ENCODE measurements at regions not wholly inside any gene's neighbourhood (a gene's known extent, or its start where the extent isn't known, plus 50 kb on each side); places are given as distances from the start of the nearest gene placed in this dataset.
"Not testable (repeated sequence)": the region's sequence is repeated elsewhere in the genome, so short reads cannot be mapped to it uniquely, and the experiment has no call there.

- in situ Hi-C loops (cut with HindIII; ENCODE audit: low sequenced_read_pairs), result not testable (repeated sequence)
Measured at GRCh38 chr3:35296944-35297343, 342.4 kb upstream of the ARPP21 start.

DNA sequence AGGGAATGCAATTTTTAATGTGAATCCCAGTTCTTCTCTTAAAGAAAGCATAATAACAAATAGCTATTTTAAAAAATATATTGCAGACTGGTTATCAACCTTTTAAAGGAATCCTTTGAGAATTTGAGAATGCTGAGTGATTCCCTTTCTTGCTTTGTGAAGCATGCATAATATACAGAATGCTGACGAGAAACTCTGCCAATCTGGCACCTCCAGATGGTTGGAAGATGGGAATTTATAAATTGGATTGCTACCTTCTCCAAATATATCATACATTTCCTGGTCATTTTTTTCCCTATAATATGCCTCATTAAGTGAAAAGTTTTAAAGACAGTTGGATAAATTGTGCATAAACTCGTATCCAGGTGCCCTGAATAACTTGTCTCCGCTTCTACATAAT lies 333.9 kb upstream of the ARPP21 start:
- in situ Hi-C loops (cut with HindIII; ENCODE audit: low sequenced_read_pairs), result no loop called here

GRCh38 chr3:35307296-35307695 lies 332.0 kb upstream of the ARPP21 start:
- in situ Hi-C loops (cut with HindIII; ENCODE audit: low sequenced_read_pairs), result no loop called here

DNA sequence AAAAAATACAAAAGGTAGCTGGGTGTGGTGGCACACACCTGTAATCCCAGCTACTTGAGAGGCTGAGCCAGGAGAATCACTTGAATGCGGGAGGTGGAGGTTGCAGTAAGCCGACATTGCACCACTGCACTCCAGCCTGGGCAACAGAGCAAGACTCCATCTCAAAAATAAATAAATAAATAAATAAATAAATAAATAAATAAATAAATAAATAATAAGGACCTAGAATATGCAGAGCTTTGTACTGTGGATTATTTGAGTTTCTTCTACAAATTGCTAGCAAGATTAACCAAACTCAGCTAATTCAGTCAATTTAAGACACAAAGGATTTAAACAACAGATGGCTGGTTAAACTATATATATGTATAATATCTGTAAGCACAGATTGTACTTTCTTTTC lies 322.5 kb upstream of the ARPP21 start:
- in situ Hi-C loops (cut with HindIII; ENCODE audit: low sequenced_read_pairs), result not testable (repeated sequence)

GRCh38 chr3:35320646-35321407 lies 318.5 kb upstream of the ARPP21 start:
- in situ Hi-C loops (cut with HindIII; ENCODE audit: low sequenced_read_pairs), result no loop called here

DNA sequence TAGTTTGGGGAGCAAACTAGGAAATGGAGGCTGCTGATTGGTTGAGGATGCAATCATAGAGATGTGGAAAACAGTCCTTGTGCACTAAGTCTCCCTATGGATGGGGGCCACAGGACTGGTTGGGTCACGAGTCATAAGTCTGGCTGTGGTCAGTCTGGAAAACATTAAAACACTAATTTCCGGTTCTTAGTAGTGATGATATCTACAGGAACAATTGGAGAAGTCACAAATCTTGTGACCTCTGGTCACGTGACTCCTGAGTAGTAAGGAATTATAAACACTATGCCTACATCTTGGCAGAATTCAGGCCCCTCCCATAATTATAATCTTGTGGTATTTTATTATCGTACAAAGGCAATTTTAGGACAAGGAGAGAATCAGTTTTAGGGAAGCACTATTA lies 317.3 kb upstream of the ARPP21 start:
- in situ Hi-C loops (cut with HindIII; ENCODE audit: low sequenced_read_pairs), result no loop called here

DNA sequence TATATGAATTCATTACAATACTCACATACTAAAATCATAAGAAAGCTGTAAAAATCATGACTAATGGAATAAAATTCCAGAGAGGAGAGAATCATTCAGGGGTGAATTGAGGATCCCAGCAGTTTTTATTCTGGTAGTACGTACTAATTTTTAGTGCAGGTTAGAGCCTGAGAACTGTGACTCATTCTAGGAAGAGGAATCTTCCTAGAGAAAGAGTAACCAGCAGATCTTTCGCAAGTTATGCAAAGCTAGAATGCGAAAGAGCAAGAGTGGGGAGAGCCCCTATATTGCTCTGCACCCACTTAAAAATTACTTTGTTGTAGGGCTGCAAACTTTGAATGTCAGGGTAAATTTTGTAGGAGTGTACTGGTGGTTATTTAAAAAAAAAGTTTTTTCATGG lies 303.6 kb upstream of the ARPP21 start:
- in situ Hi-C loops (cut with HindIII; ENCODE audit: low sequenced_read_pairs), result no loop called here

GRCh38 chr3:35336601-35337000 lies 302.7 kb upstream of the ARPP21 start:
- in situ Hi-C loops (cut with HindIII; ENCODE audit: low sequenced_read_pairs), result no loop called here

DNA sequence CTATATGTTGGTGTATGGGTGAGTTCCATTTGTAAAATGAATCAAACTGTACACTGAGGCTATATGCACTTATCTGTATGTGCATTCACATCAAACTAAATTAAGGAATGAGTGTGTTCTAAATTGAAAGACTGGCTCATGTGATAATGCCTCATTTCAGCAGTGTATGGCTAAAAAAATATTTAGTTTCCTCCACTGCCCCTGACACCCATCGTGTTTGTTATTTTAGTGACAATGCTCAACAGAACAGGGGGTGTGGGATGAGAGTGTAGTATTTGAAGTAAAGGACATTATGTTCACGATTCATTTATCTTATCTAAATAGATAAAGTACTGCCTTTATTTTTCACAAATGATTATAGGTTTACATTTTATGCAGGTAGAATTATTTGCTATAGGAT lies 301.1 kb upstream of the ARPP21 start:
- in situ Hi-C loops (cut with HindIII; ENCODE audit: low sequenced_read_pairs), result no loop called here

DNA sequence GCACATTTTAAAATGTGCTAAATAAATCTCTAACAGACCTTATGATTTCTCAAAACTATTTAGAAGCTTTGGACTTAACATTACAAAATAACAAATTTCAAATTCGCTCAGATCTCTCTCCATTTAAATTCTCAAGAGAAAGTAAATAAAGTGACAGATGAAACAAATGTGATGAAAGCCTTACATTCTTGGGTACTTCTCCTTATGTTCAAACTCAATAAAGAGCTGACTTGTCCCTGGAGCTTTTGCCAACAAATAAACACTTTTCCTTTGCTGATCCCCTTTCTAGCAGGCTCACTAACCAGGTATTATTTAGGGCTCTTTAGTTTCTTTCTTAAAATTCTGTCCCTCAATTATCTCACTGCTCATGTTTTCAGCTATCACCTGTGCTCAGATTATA lies 259.1 kb upstream of the ARPP21 start:
- in situ Hi-C loops (cut with HindIII; ENCODE audit: low sequenced_read_pairs), result no loop called here

DNA sequence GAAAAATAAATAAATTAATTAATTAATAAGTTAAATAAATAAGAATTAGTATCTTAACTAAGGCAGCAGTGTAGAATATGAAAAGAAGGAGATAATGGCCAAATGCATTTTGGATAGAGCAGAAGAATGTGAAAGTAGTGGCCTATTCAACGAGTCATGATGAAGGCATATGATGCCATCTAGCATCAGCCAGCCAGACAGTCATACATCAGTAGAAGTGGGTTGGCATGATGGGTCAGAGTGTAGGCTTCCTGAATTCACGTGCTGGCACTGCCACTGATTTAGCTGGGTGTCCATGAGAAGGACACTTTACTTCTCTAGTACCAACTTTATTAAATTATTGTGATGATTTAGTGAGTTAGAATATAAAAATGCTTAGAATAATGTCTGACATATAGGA lies 256.1 kb upstream of the ARPP21 start:
- in situ Hi-C loops (cut with HindIII; ENCODE audit: low sequenced_read_pairs), result no loop called here

GRCh38 chr3:35383719-35384555 lies 255.4 kb upstream of the ARPP21 start:
- in situ Hi-C loops (cut with HindIII; ENCODE audit: low sequenced_read_pairs), result no loop called here

- in situ Hi-C loops (cut with HindIII; ENCODE audit: low sequenced_read_pairs), result no loop called here
Measured at GRCh38 chr3:35385271-35385670, 254.1 kb upstream of the ARPP21 start.

DNA sequence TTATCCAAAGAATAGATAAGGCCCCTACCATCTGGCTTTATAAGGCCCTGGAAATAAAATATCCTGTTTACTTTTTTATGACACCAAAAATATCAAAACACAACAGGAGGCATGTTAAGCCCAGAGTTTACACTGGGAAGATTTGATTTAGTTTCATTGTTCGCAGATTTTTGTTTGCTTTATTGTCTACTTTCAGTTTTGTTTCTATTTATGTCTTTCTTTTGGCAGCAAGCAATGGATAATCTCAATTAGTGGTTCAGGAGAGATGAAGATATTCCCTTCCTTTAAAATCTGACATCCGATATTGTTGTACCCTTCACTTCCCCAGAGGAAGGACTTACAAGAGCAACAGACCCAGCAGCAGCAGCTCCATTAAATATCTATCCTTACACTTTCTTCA lies 249.4 kb upstream of the ARPP21 start:
- in situ Hi-C loops (cut with HindIII; ENCODE audit: low sequenced_read_pairs), result no loop called here

GRCh38 chr3:35392187-35392586 lies 247.1 kb upstream of the ARPP21 start:
- in situ Hi-C loops (cut with HindIII; ENCODE audit: low sequenced_read_pairs), result no loop called here

DNA sequence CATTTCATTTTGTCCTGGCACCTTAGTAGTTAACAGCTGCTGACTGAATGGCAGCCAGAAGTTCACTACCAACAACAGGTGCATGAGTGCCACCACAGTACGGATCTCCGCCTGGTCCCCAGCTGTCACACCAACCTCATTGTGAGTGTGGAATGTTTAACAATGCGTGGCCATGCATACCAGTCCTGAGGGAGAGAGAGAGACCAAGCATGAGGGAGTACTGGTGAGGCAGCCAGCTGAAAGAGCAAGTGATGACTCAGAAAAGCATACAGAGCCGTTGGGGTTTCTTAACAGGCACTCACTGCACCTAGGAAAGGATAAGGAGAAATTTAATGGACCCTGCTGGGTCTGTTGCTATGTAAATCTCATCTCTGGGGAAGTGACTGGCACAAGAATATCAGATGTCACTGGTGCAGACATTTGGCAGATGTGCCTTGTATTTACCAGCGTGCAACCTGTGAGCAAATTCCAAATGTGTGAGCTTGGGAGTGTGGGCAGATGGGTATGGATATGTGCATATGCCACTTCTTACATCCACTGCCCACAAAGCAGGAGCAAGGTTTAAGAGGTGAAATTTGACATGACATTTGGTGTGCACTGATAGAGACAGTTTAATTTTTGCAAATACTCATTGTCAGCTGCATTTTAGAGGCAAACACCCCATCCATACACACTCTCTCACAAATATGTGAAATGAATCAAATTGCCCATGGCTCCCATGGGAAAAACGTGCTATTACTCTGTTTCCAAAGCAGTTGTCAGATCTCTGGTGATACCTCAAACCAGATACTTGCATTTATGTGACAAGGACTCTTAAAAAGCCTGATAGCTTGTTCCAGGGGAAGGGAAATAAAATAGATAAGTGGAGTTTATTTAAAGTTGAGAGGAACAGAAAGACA lies 245.2 kb upstream of the ARPP21 start:
- in situ Hi-C loops (cut with HindIII; ENCODE audit: low sequenced_read_pairs), result no loop called here

- in situ Hi-C loops (cut with HindIII; ENCODE audit: low sequenced_read_pairs), result no loop called here
Measured at GRCh38 chr3:35394905-35395304, 244.4 kb upstream of the ARPP21 start.

GRCh38 chr3:35401671-35402070 lies 237.7 kb upstream of the ARPP21 start:
- in situ Hi-C loops (cut with HindIII; ENCODE audit: low sequenced_read_pairs), result no loop called here

- in situ Hi-C loops (cut with HindIII; ENCODE audit: low sequenced_read_pairs), result no loop called here
Measured at GRCh38 chr3:35404571-35404970, 234.8 kb upstream of the ARPP21 start.

DNA sequence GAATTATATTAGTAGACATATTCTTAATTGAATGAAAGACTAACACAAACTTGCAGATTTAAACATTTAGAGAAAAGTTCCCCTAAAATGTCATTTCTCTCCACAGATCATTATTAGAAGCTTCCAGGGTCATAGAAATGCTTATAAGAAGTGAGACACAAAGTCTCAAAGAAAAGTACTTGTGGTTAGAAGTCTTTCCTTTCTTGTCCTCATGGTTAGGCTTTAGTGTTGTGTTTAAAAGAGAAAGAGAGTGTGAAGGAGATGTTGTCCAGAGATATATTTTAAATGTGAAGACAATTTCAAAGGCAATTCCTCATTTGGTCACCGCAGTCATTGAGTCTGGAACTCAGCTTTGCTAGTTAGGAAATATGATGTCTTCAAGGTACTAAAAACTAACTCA lies 230.4 kb upstream of the ARPP21 start:
- in situ Hi-C loops (cut with HindIII; ENCODE audit: low sequenced_read_pairs), result no loop called here

GRCh38 chr3:35409991-35410390 lies 229.3 kb upstream of the ARPP21 start:
- in situ Hi-C loops (cut with HindIII; ENCODE audit: low sequenced_read_pairs), result no loop called here

All from endothelial cell of hepatic sinusoid (primary cell).